M059J (cell line): ENCODE measurements at regions not wholly inside any gene's neighbourhood (a gene's known extent, or its start where the extent isn't known, plus 50 kb on each side); places are given as distances from the start of the nearest gene placed in this dataset.

Experiments used
- DNase-seq: peaks from one replicate; pipeline ENCODE4 v3.0.0-alpha.2; 2012; ENCODE audit warnings: low read depth

GRCh38 chr16:80081846-80082245 is 458.9 kb upstream of the DYNLRB2 start:
- DNase-seq = no peak

- DNase-seq = no peak
These were observed 460.4 kb upstream of the DYNLRB2 start for GRCh38 chr16:80080287-80080851.

- DNase-seq = no peak
These were observed 461.7 kb upstream of the DYNLRB2 start for GRCh38 chr16:80079072-80079471.

GRCh38 chr16:80077696-80078095 is 463.1 kb upstream of the DYNLRB2 start:
- DNase-seq = no peak

GRCh38 chr16:80074329-80074728 is 466.5 kb upstream of the DYNLRB2 start:
- no peak for DNase-seq

GRCh38 chr16:80071964-80072456 is 468.8 kb upstream of the DYNLRB2 start:
- no peak for DNase-seq

GRCh38 chr16:80066805-80067580 is 466.5 kb upstream of the MAF start:
- no peak for DNase-seq

- no peak for DNase-seq
These were observed 465.0 kb upstream of the MAF start for GRCh38 chr16:80065541-80065940.

- no peak for DNase-seq
These were observed 463.2 kb upstream of the MAF start for GRCh38 chr16:80063713-80064069.

GRCh38 chr16:80063031-80063712 is 462.6 kb upstream of the MAF start:
- no peak for DNase-seq

GRCh38 chr16:80062361-80063030 is 462.0 kb upstream of the MAF start:
- DNase-seq = no peak

GRCh38 chr16:80060470-80060869 is 459.9 kb upstream of the MAF start:
- no peak for DNase-seq

GRCh38 chr16:80059836-80060235 is 459.3 kb upstream of the MAF start:
- no peak for DNase-seq

- DNase-seq = no peak
These were observed 457.7 kb upstream of the MAF start for GRCh38 chr16:80058214-80058613.

- DNase-seq = no peak
These were observed 455.8 kb upstream of the MAF start for GRCh38 chr16:80056324-80056723.

GRCh38 chr16:80055831-80056230 is 455.3 kb upstream of the MAF start:
- no peak for DNase-seq

- DNase-seq = no peak
These were observed 454.1 kb upstream of the MAF start for GRCh38 chr16:80054647-80055046.

- no peak for DNase-seq
These were observed 450.5 kb upstream of the MAF start for GRCh38 chr16:80051040-80051439.

GRCh38 chr16:80048250-80048649 is 447.7 kb upstream of the MAF start:
- no peak for DNase-seq

- DNase-seq = no peak
These were observed 447.3 kb upstream of the MAF start for GRCh38 chr16:80047842-80048241.

GRCh38 chr16:80046848-80047247 is 446.3 kb upstream of the MAF start:
- DNase-seq = no peak

GRCh38 chr16:80046261-80046660 is 445.7 kb upstream of the MAF start:
- no peak for DNase-seq

GRCh38 chr16:80045861-80046260 is 445.3 kb upstream of the MAF start:
- no peak for DNase-seq
